Activated naive CD4-positive, alpha-beta T cell treated with Interleukin-2 at 50 U/mL for 16 hours (primary cell): ENCODE measurements at regions not wholly inside any gene's neighbourhood (a gene's known extent, or its start where the extent isn't known, plus 50 kb on each side); places are given as distances from the start of the nearest gene placed in this dataset.

Experiments
- DNase-seq: peaks from one replicate; pipeline ENCODE4 v3.0.0-alpha.2; 2020

GRCh38 chr1:36603461-36603860 lies 120.7 kb upstream of the CSF3R start:
- DNase-seq: no peak

- no peak for DNase-seq
These were observed 119.5 kb upstream of the CSF3R start for GRCh38 chr1:36602184-36602583.

- no peak for DNase-seq
These were observed 117.1 kb upstream of the CSF3R start for GRCh38 chr1:36599828-36600227.

- no peak for DNase-seq
These were observed 114.8 kb upstream of the CSF3R start for GRCh38 chr1:36597514-36597913.

- no peak for DNase-seq
These were observed 113.2 kb upstream of the CSF3R start for GRCh38 chr1:36595921-36596320.

GRCh38 chr1:36595349-36595748 lies 112.6 kb upstream of the CSF3R start:
- no peak for DNase-seq

- DNase-seq: no peak
These were observed 111.3 kb upstream of the CSF3R start for GRCh38 chr1:36594023-36594422.

GRCh38 chr1:36591278-36591677 lies 108.6 kb upstream of the CSF3R start:
- no peak for DNase-seq

- no peak for DNase-seq
These were observed 108.1 kb upstream of the CSF3R start for GRCh38 chr1:36590771-36591170.

- DNase-seq: no peak
These were observed 107.6 kb upstream of the CSF3R start for GRCh38 chr1:36590264-36590663.

- DNase-seq: no peak
These were observed 106.3 kb upstream of the CSF3R start for GRCh38 chr1:36588972-36589371.

GRCh38 chr1:36585569-36586548 lies 103.1 kb upstream of the CSF3R start:
- DNase-seq: no peak

- no peak for DNase-seq
These were observed 102.3 kb upstream of the CSF3R start for GRCh38 chr1:36584874-36585453.

- no peak for DNase-seq
These were observed 101.5 kb upstream of the CSF3R start for GRCh38 chr1:36583980-36584782.

GRCh38 chr1:36583080-36583479 lies 100.4 kb upstream of the CSF3R start:
- no peak for DNase-seq

GRCh38 chr1:36582066-36582755 lies 99.5 kb upstream of the CSF3R start:
- DNase-seq: no peak

GRCh38 chr1:36580524-36580923 lies 97.8 kb upstream of the CSF3R start:
- no peak for DNase-seq

GRCh38 chr1:36579039-36579438 lies 96.3 kb upstream of the CSF3R start:
- DNase-seq: no peak

GRCh38 chr1:36576551-36577110 lies 93.9 kb upstream of the CSF3R start:
- DNase-seq: no peak

GRCh38 chr1:36576118-36576517 lies 93.4 kb upstream of the CSF3R start:
- peak; percentile 54 for DNase-seq

GRCh38 chr1:36573445-36573844 lies 90.7 kb upstream of the CSF3R start:
- no peak for DNase-seq

GRCh38 chr1:36572906-36573305 lies 90.2 kb upstream of the CSF3R start:
- no peak for DNase-seq
